Glutamatergic neuron (in vitro differentiated cells): ENCODE measurements at regions not wholly inside any gene's neighbourhood (a gene's known extent, or its start where the extent isn't known, plus 50 kb on each side); places are given as distances from the start of the nearest gene placed in this dataset.
"Not testable (repeated sequence)": the region's sequence is repeated elsewhere in the genome, so short reads cannot be mapped to it uniquely, and the experiment has no call there.

Experiments
- DNase-seq: peaks from one replicate; pipeline ENCODE4 v3.0.0; 2022
- H3K27ac Mint-ChIP-seq: one replicate; pipeline ENCODE4 v1.8.0; 2020; ENCODE audit warnings: mild to moderate bottlenecking, mixed read lengths, inconsistent platforms; ENCODE audit not compliant: unreplicated experiment
- H3K27me3 Mint-ChIP-seq: one replicate; pipeline ENCODE4 v1.8.0; 2020; ENCODE audit warnings: mild to moderate bottlenecking, moderate library complexity, mixed read lengths, inconsistent platforms; ENCODE audit not compliant: unreplicated experiment
- H3K36me3 Mint-ChIP-seq: one replicate; pipeline ENCODE4 v1.8.0; 2020; ENCODE audit warnings: mild to moderate bottlenecking, mixed read lengths, inconsistent platforms; ENCODE audit not compliant: unreplicated experiment
- H3K4me1 Mint-ChIP-seq: one replicate; pipeline ENCODE4 v1.8.0; 2020; ENCODE audit warnings: mild to moderate bottlenecking, low read depth, mixed read lengths, inconsistent platforms; ENCODE audit not compliant: unreplicated experiment
- H3K4me3 Mint-ChIP-seq: one replicate; pipeline ENCODE4 v1.8.0; 2020; ENCODE audit warnings: mild to moderate bottlenecking, mixed read lengths, inconsistent platforms; ENCODE audit not compliant: unreplicated experiment
- H3K9me3 Mint-ChIP-seq: one replicate; pipeline ENCODE4 v1.8.0; 2020; ENCODE audit warnings: mild to moderate bottlenecking, moderate library complexity, mixed read lengths, inconsistent platforms; ENCODE audit not compliant: unreplicated experiment
- TF ChIP-seq, protein P1 (sequence below): fragments of 200-600 bp; sonication (generic); IDR thresholded peaks from one replicate; pipeline ENCODE4 v1.5.0; 2021; ENCODE audit not compliant: partially characterized antibody, unreplicated experiment

DNA sequence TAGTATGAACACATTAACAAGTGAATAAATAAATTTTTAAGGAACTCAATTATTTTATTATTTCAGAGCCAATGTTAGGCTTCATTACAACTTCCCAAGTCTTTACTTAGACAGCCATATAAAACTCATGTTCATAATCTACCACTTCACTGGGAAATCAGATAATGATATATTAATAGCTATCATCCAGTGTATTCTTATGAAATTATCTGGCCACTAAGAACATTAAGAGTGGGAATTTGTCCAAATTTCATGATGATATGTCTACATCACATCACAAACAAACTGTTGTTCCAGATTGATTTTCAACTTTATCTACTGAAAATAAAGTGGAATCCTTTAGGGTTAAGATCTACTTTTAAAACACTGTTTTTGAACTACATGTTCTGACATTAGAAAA is 668.6 kb downstream of the EFNA5 start:
- Mint-ChIP-seq H3K4me3 (no peak overlapping the region), H3K27ac (no peak overlapping the region), H3K4me1 (no peaks in the 10 kb centered on the region), H3K27me3 (peaks cover 2% of the 10 kb centered on the region), H3K36me3 (peaks cover 7% of the 10 kb centered on the region), H3K9me3 (peaks cover 6% of the 10 kb centered on the region)
- TF ChIP-seq, protein P1, sequence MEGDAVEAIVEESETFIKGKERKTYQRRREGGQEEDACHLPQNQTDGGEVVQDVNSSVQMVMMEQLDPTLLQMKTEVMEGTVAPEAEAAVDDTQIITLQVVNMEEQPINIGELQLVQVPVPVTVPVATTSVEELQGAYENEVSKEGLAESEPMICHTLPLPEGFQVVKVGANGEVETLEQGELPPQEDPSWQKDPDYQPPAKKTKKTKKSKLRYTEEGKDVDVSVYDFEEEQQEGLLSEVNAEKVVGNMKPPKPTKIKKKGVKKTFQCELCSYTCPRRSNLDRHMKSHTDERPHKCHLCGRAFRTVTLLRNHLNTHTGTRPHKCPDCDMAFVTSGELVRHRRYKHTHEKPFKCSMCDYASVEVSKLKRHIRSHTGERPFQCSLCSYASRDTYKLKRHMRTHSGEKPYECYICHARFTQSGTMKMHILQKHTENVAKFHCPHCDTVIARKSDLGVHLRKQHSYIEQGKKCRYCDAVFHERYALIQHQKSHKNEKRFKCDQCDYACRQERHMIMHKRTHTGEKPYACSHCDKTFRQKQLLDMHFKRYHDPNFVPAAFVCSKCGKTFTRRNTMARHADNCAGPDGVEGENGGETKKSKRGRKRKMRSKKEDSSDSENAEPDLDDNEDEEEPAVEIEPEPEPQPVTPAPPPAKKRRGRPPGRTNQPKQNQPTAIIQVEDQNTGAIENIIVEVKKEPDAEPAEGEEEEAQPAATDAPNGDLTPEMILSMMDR = no peak
- DNase-seq = no peak

DNA sequence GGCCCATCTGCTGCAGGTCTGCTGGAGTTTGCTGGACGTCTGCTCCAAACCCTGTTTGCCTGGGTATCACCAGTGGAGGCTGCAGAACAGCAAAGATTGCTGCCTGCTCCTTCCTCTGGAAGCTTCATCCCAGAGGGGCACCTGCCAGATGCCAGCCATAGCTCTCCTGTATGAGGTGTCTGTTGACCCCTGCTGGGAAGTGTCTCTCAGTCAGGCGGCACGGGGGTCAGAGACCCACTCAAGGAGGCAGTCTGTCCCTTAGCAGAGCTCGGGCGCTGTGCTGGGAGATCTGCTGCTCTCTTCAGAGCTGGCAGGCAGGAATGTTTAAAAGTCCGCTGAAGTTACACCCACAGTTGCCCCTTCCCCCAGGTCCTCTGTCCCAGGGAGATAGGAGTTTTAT is 671.2 kb downstream of the EFNA5 start:
- not testable (repeated sequence) for H3K4me3 Mint-ChIP-seq, H3K4me1 Mint-ChIP-seq, H3K27me3 Mint-ChIP-seq, H3K9me3 Mint-ChIP-seq, H3K27ac Mint-ChIP-seq, DNase-seq
- H3K36me3 Mint-ChIP-seq = peaks cover 15% of the 10 kb centered on the region

DNA sequence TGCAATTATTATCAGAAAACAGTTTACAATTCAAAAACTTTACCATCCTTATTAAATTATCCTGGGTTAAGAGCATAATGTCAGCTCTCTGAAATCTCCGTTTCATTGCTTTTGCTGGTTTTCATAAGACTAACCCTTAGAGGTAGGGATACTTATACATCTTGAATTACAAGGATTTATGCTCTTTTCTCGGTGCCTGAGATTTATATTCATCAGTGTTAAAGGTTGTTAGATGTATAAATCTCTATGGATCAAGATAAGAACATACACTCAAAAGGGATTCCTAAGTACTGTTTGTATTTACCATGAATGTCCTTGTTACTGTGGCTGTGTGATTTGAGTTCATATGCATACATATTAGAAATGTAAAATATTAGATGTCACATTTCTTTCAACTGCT is 684.7 kb downstream of the EFNA5 start:
- H3K27ac Mint-ChIP-seq = no peak overlapping the region
- no peak overlapping the region for H3K4me3 Mint-ChIP-seq
- DNase-seq = no peak
- peaks cover 19% of the 10 kb centered on the region for H3K4me1 Mint-ChIP-seq
- peaks cover 1% of the 10 kb centered on the region for H3K27me3 Mint-ChIP-seq
- no peaks in the 10 kb centered on the region for H3K36me3 Mint-ChIP-seq
- TF ChIP-seq, protein P1 = no peak
- no peaks in the 10 kb centered on the region for H3K9me3 Mint-ChIP-seq

DNA sequence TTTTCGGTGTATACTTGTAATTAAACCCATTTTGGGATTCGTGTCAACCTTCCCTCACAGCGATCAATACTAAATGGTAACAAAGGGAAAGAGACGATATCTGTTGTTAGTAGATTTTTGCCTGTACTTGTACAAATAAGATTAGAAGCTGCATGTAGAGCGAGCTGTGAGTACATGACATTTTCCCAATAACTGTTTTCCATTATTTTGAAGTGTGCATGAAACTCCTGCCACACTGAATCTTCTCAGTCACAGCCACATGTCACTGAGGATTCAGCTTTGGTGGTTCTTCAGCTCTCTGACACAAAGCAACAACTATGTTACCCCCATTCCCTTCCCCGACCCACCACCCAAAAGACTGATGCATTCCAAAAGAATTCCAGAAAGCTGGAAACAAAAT is 685.6 kb downstream of the EFNA5 start:
- no peak overlapping the region for H3K4me3 Mint-ChIP-seq
- no peak overlapping the region for H3K27ac Mint-ChIP-seq
- peaks cover 19% of the 10 kb centered on the region for H3K4me1 Mint-ChIP-seq
- no peaks in the 10 kb centered on the region for H3K36me3 Mint-ChIP-seq
- peaks cover 2% of the 10 kb centered on the region for H3K27me3 Mint-ChIP-seq
- no peaks in the 10 kb centered on the region for H3K9me3 Mint-ChIP-seq
- TF ChIP-seq, protein P1 = no peak
- no peak for DNase-seq

DNA sequence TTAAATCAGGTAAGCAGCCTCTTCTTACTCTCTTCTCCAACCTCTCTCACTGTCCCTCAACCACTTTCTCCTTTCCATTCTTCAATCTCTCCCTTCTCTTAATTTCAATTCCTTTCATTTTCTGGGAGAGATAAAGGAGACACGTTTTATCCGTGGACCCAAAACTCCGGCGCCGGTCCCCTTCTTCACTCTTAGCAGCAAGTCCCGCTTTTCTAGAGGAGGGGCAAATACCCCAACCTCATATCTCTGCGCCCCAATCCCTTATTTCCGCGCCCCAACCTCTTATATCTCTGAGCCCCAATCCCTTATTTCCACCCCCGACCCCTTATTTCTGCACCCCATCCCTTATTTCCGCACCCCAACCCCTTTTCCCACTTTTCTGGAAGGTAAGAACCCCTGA is 691.6 kb downstream of the EFNA5 start:
- not testable (repeated sequence) for H3K36me3 Mint-ChIP-seq, H3K27me3 Mint-ChIP-seq, H3K4me1 Mint-ChIP-seq, H3K9me3 Mint-ChIP-seq, DNase-seq, H3K27ac Mint-ChIP-seq, H3K4me3 Mint-ChIP-seq

DNA sequence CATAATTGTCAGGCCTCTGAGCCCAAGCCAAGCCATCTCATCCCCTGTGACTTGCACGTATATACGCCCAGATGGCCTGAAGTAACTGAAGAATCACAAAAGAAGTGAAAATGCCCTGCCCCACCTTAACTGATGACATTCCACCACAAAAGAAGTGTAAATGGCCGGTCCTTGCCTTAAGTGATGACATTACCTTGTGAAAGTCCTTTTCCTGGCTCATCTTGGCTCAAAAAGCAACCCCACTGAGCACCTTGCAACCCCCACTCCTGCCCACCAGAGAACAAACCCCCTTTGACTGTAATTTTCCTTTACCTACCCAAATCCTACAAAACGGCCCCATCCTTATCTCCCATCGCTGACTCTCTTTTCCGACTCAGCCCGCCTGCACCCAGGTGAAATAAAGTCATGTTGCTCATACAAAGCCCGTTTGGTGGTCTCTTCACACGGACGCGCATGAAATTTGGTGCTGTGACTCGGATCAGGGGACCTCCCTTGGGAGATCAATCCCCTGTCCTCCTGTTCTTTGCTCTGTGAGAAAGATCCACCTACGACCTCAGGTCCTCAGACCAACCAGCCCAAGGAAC is 692.1 kb downstream of the EFNA5 start:
- H3K4me1 Mint-ChIP-seq, H3K27ac Mint-ChIP-seq, H3K36me3 Mint-ChIP-seq, H3K27me3 Mint-ChIP-seq, H3K9me3 Mint-ChIP-seq, H3K4me3 Mint-ChIP-seq, DNase-seq: not testable (repeated sequence)
